ENCODE measurements at regions not wholly inside any gene's neighbourhood (a gene's known extent, or its start where the extent isn't known, plus 50 kb on each side); places are given as distances from the start of the nearest gene placed in this dataset.
"Not testable (repeated sequence)": the region's sequence is repeated elsewhere in the genome, so short reads cannot be mapped to it uniquely, and the experiment has no call there.

GRCh38 chr6:85026021-85026420, 261.6 kb upstream of the TBX18 start:
- no peak for DNase-seq (ENCODE audit: low read depth in 2 of 3, low spot score in 1 of 3)

- DNase-seq (ENCODE audit: low read depth in 2 of 3, low spot score in 1 of 3) = no peak
Measured at GRCh38 chr6:85023721-85024120, 259.3 kb upstream of the TBX18 start.

- no peak for DNase-seq (ENCODE audit: low read depth in 2 of 3, low spot score in 1 of 3)
Measured at GRCh38 chr6:85017352-85017751, 253.0 kb upstream of the TBX18 start.

GRCh38 chr6:85016726-85017125, 252.3 kb upstream of the TBX18 start:
- no peak for DNase-seq (ENCODE audit: low read depth in 2 of 3, low spot score in 1 of 3)

- DNase-seq (ENCODE audit: low read depth in 2 of 3, low spot score in 1 of 3) = peak in 1 of 3 donors; percentile 0
Measured at GRCh38 chr6:85015396-85015990, 251.1 kb upstream of the TBX18 start.

- DNase-seq (ENCODE audit: low read depth in 2 of 3, low spot score in 1 of 3) = no peak
Measured at GRCh38 chr6:85010865-85011264, 246.5 kb upstream of the TBX18 start.

GRCh38 chr6:85008296-85009009, 244.1 kb upstream of the TBX18 start:
- no peak for DNase-seq (ENCODE audit: low read depth in 2 of 3, low spot score in 1 of 3)

GRCh38 chr6:85006362-85006761, 242.0 kb upstream of the TBX18 start:
- no peak for DNase-seq (ENCODE audit: low read depth in 2 of 3, low spot score in 1 of 3)

GRCh38 chr6:85005494-85005893, 241.1 kb upstream of the TBX18 start:
- no peak for DNase-seq (ENCODE audit: low read depth in 2 of 3, low spot score in 1 of 3)

GRCh38 chr6:85004361-85004995, 240.1 kb upstream of the TBX18 start:
- DNase-seq (ENCODE audit: low read depth in 2 of 3, low spot score in 1 of 3) = no peak

- DNase-seq (ENCODE audit: low read depth in 2 of 3, low spot score in 1 of 3) = no peak
Measured at GRCh38 chr6:85002847-85003246, 238.4 kb upstream of the TBX18 start.

- no peak for DNase-seq (ENCODE audit: low read depth in 2 of 3, low spot score in 1 of 3)
Measured at GRCh38 chr6:85000001-85000400, 235.6 kb upstream of the TBX18 start.

- DNase-seq (ENCODE audit: low read depth in 2 of 3, low spot score in 1 of 3) = no peak
Measured at GRCh38 chr6:84998223-84998622, 233.8 kb upstream of the TBX18 start.

GRCh38 chr6:84988766-84989165, 224.4 kb upstream of the TBX18 start:
- DNase-seq (ENCODE audit: low read depth in 2 of 3, low spot score in 1 of 3) = not testable (repeated sequence)

GRCh38 chr6:84985490-84985889, 221.1 kb upstream of the TBX18 start:
- DNase-seq (ENCODE audit: low read depth in 2 of 3, low spot score in 1 of 3) = not testable (repeated sequence)

GRCh38 chr6:84979541-84979940, 215.1 kb upstream of the TBX18 start:
- DNase-seq (ENCODE audit: low read depth in 2 of 3, low spot score in 1 of 3) = no peak

GRCh38 chr6:84977363-84977705, 212.9 kb upstream of the TBX18 start:
- no peak for DNase-seq (ENCODE audit: low read depth in 2 of 3, low spot score in 1 of 3)

- no peak for DNase-seq (ENCODE audit: low read depth in 2 of 3, low spot score in 1 of 3)
Measured at GRCh38 chr6:84976526-84977362, 212.3 kb upstream of the TBX18 start.

- no peak for DNase-seq (ENCODE audit: low read depth in 2 of 3, low spot score in 1 of 3)
Measured at GRCh38 chr6:84975316-84975715, 210.9 kb upstream of the TBX18 start.

- no peak for DNase-seq (ENCODE audit: low read depth in 2 of 3, low spot score in 1 of 3)
Measured at GRCh38 chr6:84973606-84974005, 209.2 kb upstream of the TBX18 start.

- DNase-seq (ENCODE audit: low read depth in 2 of 3, low spot score in 1 of 3) = no peak
Measured at GRCh38 chr6:84967965-84968364, 203.6 kb upstream of the TBX18 start.

GRCh38 chr6:84967389-84967788, 203.0 kb upstream of the TBX18 start:
- DNase-seq (ENCODE audit: low read depth in 2 of 3, low spot score in 1 of 3) = no peak
